ENCODE measurements at regions not wholly inside any gene's neighbourhood (a gene's known extent, or its start where the extent isn't known, plus 50 kb on each side); places are given as distances from the start of the nearest gene placed in this dataset.

- TF ChIP-seq POU6F1 (CRISPR knock-in tag; IDR thresholded peaks at IDR 0.05; ENCODE audit: borderline replicate concordance, low read depth): no peak
- TF ChIP-seq ZNF8 (CRISPR knock-in tag; IDR thresholded peaks at IDR 0.05): no peak
- TF ChIP-seq TSHZ2 (CRISPR knock-in tag; IDR thresholded peaks at IDR 0.05): no peak
- TF ChIP-seq CREB5 (CRISPR knock-in tag; IDR thresholded peaks at IDR 0.05; ENCODE audit: low read depth): no peak
- TF ChIP-seq ISL1 (CRISPR knock-in tag; IDR thresholded peaks at IDR 0.05): no peak
- TF ChIP-seq ARNTL (CRISPR knock-in tag; IDR thresholded peaks at IDR 0.05; ENCODE audit: borderline replicate concordance, low read depth): no peak
- TF ChIP-seq ZNF70 (CRISPR knock-in tag; IDR thresholded peaks at IDR 0.05): no peak
- no peak for TF ChIP-seq PATZ1 (CRISPR knock-in tag; IDR thresholded peaks at IDR 0.05; ENCODE audit: borderline replicate concordance)
- TF ChIP-seq CSRNP3 (CRISPR knock-in tag; IDR thresholded peaks at IDR 0.05): no peak
- TF ChIP-seq CSDC2 (CRISPR knock-in tag; IDR thresholded peaks at IDR 0.05): no peak
- TF ChIP-seq OSR1 (CRISPR knock-in tag; IDR thresholded peaks at IDR 0.05): no peak
- TF ChIP-seq PPARA (CRISPR knock-in tag; IDR thresholded peaks at IDR 0.05; ENCODE audit: borderline replicate concordance): no peak
These were observed 318.9 kb upstream of the ACVR2A start for GRCh38 chr2:147525819-147526489.
